Activated CD4-positive, alpha-beta memory T cell treated with anti-CD3 and anti-CD28 coated beads, Interleukin-2, amount 10 ng/mL, durations not matched to agents 7 days and 5 days (primary cell): ENCODE measurements at regions not wholly inside any gene's neighbourhood (a gene's known extent, or its start where the extent isn't known, plus 50 kb on each side); places are given as distances from the start of the nearest gene placed in this dataset.

Experiments used
- CTCF ChIA-PET: fragments of 350-600 bp; sonication (Branson Sonifier 250); formaldehyde crosslinking; loops from one replicate; lab custom pipeline; 2021; ENCODE audit warnings: antibody characterized with exemption, inconsistent platforms; lab: Charles Lee
- POLR2A ChIA-PET: fragments of 350-600 bp; sonication (Branson Sonifier 250); formaldehyde crosslinking; loops from one replicate; lab custom pipeline; 2021; ENCODE audit warnings: antibody characterized with exemption; lab: Charles Lee
- DNase-seq: peaks from one replicate; pipeline ENCODE4 v3.0.0-alpha.2; 2020
- H3K27ac Mint-ChIP-seq: one replicate; pipeline ENCODE4 v1.8.0; 2021; ENCODE audit warnings: mild to moderate bottlenecking, mixed read lengths
- H3K27me3 Mint-ChIP-seq: one replicate; pipeline ENCODE4 v1.8.0; 2021; ENCODE audit warnings: mixed read lengths
- H3K36me3 Mint-ChIP-seq: one replicate; pipeline ENCODE4 v1.8.0; 2021; ENCODE audit warnings: low read depth, mixed read lengths
- H3K4me1 Mint-ChIP-seq: one replicate; pipeline ENCODE4 v1.8.0; 2021; ENCODE audit warnings: mixed read lengths
- H3K4me3 Mint-ChIP-seq: one replicate; pipeline ENCODE4 v1.8.0; 2021; ENCODE audit warnings: mild to moderate bottlenecking, mixed read lengths
- H3K9me3 Mint-ChIP-seq: one replicate; pipeline ENCODE4 v1.8.0; 2021; ENCODE audit warnings: mixed read lengths

GRCh38 chr12:125919856-125920470 is 854.7 kb downstream of the AACS start:
- Mint-ChIP-seq H3K36me3 (no peaks in the 10 kb centered on the region), H3K9me3 (peaks cover 3% of the 10 kb centered on the region), H3K4me1 (no peaks in the 10 kb centered on the region)

DNA sequence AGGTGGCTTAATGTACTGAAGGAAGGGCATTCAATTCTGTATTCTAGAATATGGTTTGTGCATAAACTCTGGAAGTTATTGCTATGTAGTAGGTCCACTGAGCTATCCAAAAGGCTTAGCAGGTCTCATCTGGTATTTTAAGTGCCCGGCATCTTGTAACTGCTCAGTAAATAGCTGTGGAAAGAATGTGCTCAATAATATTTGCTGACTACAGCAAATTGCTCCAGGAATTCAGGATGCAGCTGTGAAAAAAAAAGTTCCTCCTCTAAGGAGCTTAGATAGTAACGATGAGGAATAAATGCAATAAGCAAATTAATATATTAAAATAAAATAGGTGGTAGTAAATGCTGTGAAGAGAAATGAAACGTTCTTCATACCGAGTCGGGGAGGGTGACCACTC is 857.1 kb downstream of the AACS start:
- POLR2A ChIA-PET = no interaction called here
- H3K27ac Mint-ChIP-seq = no peak overlapping the region
- no peaks in the 10 kb centered on the region for H3K27me3 Mint-ChIP-seq
- no peak for DNase-seq
- peaks cover 3% of the 10 kb centered on the region for H3K9me3 Mint-ChIP-seq
- H3K36me3 Mint-ChIP-seq = no peaks in the 10 kb centered on the region
- no peaks in the 10 kb centered on the region for H3K4me1 Mint-ChIP-seq
- CTCF ChIA-PET = no interaction called here
- H3K4me3 Mint-ChIP-seq = no peak overlapping the region

More at GRCh38 chr12:125919856-125920470, 854.7 kb downstream of the AACS start:
- Mint-ChIP-seq H3K27me3 (no peaks in the 10 kb centered on the region), H3K4me3 (no peak overlapping the region), H3K27ac (no peak overlapping the region)
- CTCF ChIA-PET = no interaction called here
- no peak for DNase-seq
- POLR2A ChIA-PET = no interaction called here

DNA sequence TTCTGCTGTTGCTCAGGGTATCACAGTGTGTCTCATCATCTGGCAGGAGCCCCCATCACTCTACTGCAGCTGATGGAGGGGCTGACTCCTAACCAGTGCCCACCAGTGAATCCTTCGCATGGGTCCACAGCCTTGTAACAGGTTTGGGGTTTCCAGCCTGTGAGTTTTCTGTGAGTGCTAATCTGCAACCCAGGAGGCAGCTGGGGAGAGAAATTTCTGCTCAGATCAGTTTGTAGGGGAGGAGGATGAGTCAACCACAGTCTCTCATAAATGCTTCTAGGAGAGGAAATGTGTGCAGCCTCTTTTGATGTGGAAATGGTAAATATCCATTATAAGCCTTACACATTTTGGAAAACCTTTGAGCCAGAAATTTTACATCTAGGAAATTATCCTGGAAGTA is 871.3 kb downstream of the AACS start:
- Mint-ChIP-seq H3K4me3 (no peak overlapping the region), H3K36me3 (no peaks in the 10 kb centered on the region), H3K4me1 (no peaks in the 10 kb centered on the region), H3K27ac (no peak overlapping the region), H3K27me3 (no peaks in the 10 kb centered on the region), H3K9me3 (peaks cover 2% of the 10 kb centered on the region)
- no peak for DNase-seq
- CTCF ChIA-PET = no interaction called here
- POLR2A ChIA-PET = no interaction called here

GRCh38 chr12:125944446-125944845 is 879.2 kb downstream of the AACS start:
- Mint-ChIP-seq H3K27ac (no peak overlapping the region), H3K9me3 (no peaks in the 10 kb centered on the region), H3K4me3 (no peak overlapping the region), H3K36me3 (no peaks in the 10 kb centered on the region), H3K27me3 (no peaks in the 10 kb centered on the region), H3K4me1 (no peaks in the 10 kb centered on the region)
- DNase-seq = no peak
- ChIA-PET POLR2A (no interaction called here), CTCF (interaction anchor here (0.7 kb wide), 2 partner anchors 74 to 119 kb away, joined by 3 to 6 read pairs; no protein-coding TSS in a partner anchor)

GRCh38 chr12:125949471-125949870 is 884.2 kb downstream of the AACS start:
- Mint-ChIP-seq H3K27me3 (no peaks in the 10 kb centered on the region), H3K27ac (no peak overlapping the region), H3K4me1 (no peaks in the 10 kb centered on the region), H3K4me3 (no peak overlapping the region), H3K9me3 (peaks cover 13% of the 10 kb centered on the region), H3K36me3 (no peaks in the 10 kb centered on the region)
- ChIA-PET CTCF (no interaction called here), POLR2A (no interaction called here)
- no peak for DNase-seq

DNA sequence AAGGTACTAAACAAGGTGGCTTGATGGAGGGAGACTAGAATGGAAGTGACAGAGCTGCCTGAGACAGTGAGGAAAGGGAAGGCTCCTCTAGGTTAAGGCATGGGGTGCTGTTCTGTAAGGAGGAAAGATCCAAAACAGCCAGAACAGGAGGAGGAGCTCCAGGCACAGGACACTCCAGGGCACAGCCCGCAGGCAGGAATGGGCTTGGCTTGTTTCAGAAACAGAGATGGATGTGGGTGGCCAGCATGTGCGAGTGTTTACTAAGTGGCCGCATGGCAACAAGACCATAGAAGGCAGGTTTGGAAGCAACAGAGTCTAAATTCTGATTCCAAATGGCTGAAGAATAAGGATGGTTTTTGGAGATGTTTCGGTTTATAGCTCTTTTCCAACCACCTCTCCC is 889.1 kb downstream of the AACS start:
- Mint-ChIP-seq H3K4me1 (no peaks in the 10 kb centered on the region), H3K4me3 (no peak overlapping the region), H3K36me3 (no peaks in the 10 kb centered on the region), H3K27ac (no peak overlapping the region), H3K27me3 (no peaks in the 10 kb centered on the region), H3K9me3 (peaks cover 27% of the 10 kb centered on the region)
- DNase-seq = no peak
- ChIA-PET CTCF (no interaction called here), POLR2A (no interaction called here)

DNA sequence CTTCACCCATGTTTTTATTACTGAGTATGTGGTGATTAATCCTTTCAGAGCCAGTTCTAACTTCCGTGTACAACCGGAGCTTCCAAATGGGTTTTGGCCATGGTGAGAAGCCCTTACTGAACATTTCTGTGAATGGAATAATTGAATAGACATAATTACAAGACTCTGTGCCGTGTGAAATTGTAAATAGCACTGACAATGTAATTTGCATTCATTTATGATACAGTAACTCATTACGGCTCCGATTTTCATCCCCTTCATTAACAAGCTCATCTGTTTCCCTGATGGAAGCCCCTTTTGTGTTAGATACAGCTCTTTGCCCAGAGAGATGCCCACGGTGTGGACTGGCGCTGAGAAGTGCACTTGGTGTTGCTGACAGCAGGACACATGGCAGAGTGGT is 891.0 kb downstream of the AACS start:
- H3K36me3 Mint-ChIP-seq = no peaks in the 10 kb centered on the region
- no peak overlapping the region for H3K27ac Mint-ChIP-seq
- peaks cover 36% of the 10 kb centered on the region for H3K9me3 Mint-ChIP-seq
- CTCF ChIA-PET = no interaction called here
- H3K4me1 Mint-ChIP-seq = no peaks in the 10 kb centered on the region
- POLR2A ChIA-PET = no interaction called here
- H3K27me3 Mint-ChIP-seq = no peaks in the 10 kb centered on the region
- no peak overlapping the region for H3K4me3 Mint-ChIP-seq
- DNase-seq = no peak

- Mint-ChIP-seq H3K36me3 (no peaks in the 10 kb centered on the region), H3K4me3 (no peak overlapping the region), H3K4me1 (no peaks in the 10 kb centered on the region), H3K27ac (no peak overlapping the region), H3K9me3 (peaks cover 11% of the 10 kb centered on the region), H3K27me3 (no peaks in the 10 kb centered on the region)
- CTCF ChIA-PET = no interaction called here
- no peak for DNase-seq
- POLR2A ChIA-PET = no interaction called here
Observed at GRCh38 chr12:125966641-125967040, 901.4 kb downstream of the AACS start.

DNA sequence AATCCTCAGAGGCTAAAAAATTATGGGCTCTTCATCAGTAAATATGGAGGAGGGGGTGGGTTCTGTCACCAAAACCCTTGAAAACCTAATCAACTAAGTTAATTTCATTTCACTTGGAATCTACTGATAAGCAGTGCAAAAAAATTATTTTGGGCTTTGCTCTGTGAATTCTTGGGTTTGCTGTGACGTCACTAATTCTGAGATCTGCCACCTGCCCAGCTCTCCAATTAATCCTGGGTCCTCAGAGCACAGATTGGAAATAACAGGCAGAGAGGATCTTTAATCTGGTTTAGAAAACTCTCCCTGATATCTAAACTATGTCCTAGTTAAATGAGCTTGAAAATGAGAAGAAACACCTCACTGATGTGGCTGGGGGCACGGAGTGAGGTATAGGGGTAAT is 903.2 kb downstream of the AACS start:
- Mint-ChIP-seq H3K36me3 (no peaks in the 10 kb centered on the region), H3K4me1 (no peaks in the 10 kb centered on the region), H3K4me3 (no peak overlapping the region), H3K27ac (no peak overlapping the region), H3K27me3 (no peaks in the 10 kb centered on the region), H3K9me3 (peaks cover 7% of the 10 kb centered on the region)
- ChIA-PET POLR2A (no interaction called here), CTCF (no interaction called here)
- no peak for DNase-seq

DNA sequence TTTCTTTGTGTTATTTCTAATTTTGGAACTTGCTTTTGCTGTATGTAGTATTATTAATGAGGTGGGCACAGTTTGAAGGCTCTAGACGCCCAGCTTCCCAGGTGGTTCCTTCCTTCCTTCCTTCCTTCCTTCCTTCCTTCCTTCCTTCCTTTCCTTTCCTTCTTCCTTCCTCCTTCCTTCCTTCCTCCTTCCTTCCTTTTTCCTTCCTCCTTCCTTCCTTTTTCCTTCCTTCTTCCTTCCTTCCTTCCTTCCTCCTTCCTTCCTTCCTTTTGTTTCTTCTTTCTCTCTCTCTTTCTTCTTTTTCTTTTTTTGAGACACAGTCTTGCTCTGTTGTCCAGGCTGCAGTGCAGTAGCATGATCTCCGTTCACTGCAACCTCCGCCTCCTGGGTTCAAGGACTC is 906.7 kb downstream of the AACS start:
- no peak overlapping the region for H3K27ac Mint-ChIP-seq
- no peak overlapping the region for H3K4me3 Mint-ChIP-seq
- ChIA-PET POLR2A (no interaction called here), CTCF (no interaction called here)
- H3K9me3 Mint-ChIP-seq = no peaks in the 10 kb centered on the region
- H3K27me3 Mint-ChIP-seq = no peaks in the 10 kb centered on the region
- H3K36me3 Mint-ChIP-seq = no peaks in the 10 kb centered on the region
- no peak for DNase-seq
- H3K4me1 Mint-ChIP-seq = no peaks in the 10 kb centered on the region

- no peaks in the 10 kb centered on the region for H3K36me3 Mint-ChIP-seq
- CTCF ChIA-PET = no interaction called here
- POLR2A ChIA-PET = no interaction called here
- no peak overlapping the region for H3K4me3 Mint-ChIP-seq
- no peak for DNase-seq
- no peak overlapping the region for H3K27ac Mint-ChIP-seq
- no peaks in the 10 kb centered on the region for H3K27me3 Mint-ChIP-seq
- H3K4me1 Mint-ChIP-seq = no peaks in the 10 kb centered on the region
- H3K9me3 Mint-ChIP-seq = no peaks in the 10 kb centered on the region
Observed at GRCh38 chr12:125978286-125978685, 913.1 kb downstream of the AACS start.

- no peak for DNase-seq
- CTCF ChIA-PET = no interaction called here
- no peaks in the 10 kb centered on the region for H3K9me3 Mint-ChIP-seq
- H3K4me3 Mint-ChIP-seq = no peak overlapping the region
- H3K27me3 Mint-ChIP-seq = no peaks in the 10 kb centered on the region
- H3K27ac Mint-ChIP-seq = no peak overlapping the region
- H3K36me3 Mint-ChIP-seq = no peaks in the 10 kb centered on the region
- no peaks in the 10 kb centered on the region for H3K4me1 Mint-ChIP-seq
- POLR2A ChIA-PET = no interaction called here
Observed at GRCh38 chr12:125981610-125982253, 916.5 kb downstream of the AACS start.

DNA sequence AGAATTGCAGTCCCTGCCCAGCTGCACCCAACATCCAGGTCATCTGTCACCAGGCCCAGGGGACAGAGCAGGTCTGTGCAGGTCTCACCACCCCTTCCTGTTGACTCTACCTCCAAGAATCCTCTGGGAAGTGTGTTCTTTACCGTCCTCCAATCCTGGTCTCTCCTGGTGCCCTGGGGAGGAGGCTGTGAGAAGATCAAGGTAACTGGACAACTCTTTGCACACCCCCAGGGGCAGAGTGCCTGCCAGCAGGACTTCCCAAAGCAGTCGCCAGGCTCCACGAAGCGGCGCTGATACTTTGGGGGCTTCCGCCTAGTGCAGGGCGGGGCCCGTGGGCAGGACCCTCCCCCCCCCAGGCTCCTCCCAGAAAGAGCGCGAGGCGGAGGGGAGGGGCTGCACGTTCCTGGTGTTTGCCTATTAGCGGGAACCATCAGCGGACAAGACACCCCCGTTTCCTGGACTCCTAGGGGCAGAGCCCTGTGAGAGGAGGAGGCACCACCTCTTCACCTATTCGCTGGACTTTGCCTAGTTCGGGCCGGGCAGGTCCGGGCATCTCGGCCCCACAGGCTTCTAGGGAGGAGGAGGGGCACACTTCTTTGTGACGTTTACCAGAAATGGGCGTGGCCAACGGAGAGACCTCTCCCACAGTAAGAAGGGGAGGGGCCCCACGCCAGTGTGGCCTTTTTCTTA is 918.0 kb downstream of the AACS start:
- no peak for DNase-seq
- H3K36me3 Mint-ChIP-seq = no peaks in the 10 kb centered on the region
- POLR2A ChIA-PET = no interaction called here

More for the DNA sequence above, 918.0 kb downstream of the AACS start:
- H3K27me3 Mint-ChIP-seq = no peaks in the 10 kb centered on the region
- no peak overlapping the region for H3K27ac Mint-ChIP-seq
- H3K4me3 Mint-ChIP-seq = no peak overlapping the region
- H3K4me1 Mint-ChIP-seq = no peaks in the 10 kb centered on the region
- CTCF ChIA-PET = no interaction called here
- H3K9me3 Mint-ChIP-seq = no peaks in the 10 kb centered on the region
